ENCODE measurements at regions not wholly inside any gene's neighbourhood (a gene's known extent, or its start where the extent isn't known, plus 50 kb on each side); places are given as distances from the start of the nearest gene placed in this dataset.

DNA sequence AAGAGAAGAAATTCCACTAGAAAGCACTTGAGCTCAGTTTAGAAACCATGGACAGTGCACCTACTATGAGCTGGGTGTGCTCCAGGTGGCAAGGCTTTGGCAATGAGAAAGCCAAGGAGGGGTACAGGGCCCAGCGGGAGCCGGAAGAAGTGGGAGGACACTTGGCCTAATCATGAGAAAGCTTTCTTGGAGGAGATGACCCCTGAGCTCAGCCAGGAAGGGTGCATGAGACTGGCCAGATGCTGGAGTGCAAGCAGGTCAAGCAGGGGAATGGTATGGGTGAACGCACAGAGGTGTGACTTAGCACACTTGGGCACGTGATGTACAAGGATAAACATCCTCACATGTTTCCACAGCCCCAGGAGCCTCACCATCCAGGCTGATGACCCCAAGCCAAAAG lies 97.2 kb upstream of the GLI2 start:
- TF ChIP-seq CTCF (IDR thresholded peaks at IDR 0.05) (no peak), POLR2A (IDR thresholded peaks at IDR 0.05) (no peak)
